H9 (cell line): ENCODE measurements at regions not wholly inside any gene's neighbourhood (a gene's known extent, or its start where the extent isn't known, plus 50 kb on each side); places are given as distances from the start of the nearest gene placed in this dataset.

Experiments used
- DNase-seq: peaks from one replicate; pipeline ENCODE4 v3.0.0-alpha.2; 2017
- H2AFZ ChIP-seq: one replicate; pipeline ENCODE4 v1.6.1; 2013; ENCODE audit warnings: mild to moderate bottlenecking, low read length, control low read depth, moderate library complexity
- H2AK5ac ChIP-seq: 2 replicates; pipeline ENCODE4 v1.6.1; 2013; ENCODE audit warnings: low read length, control low read depth, mixed read lengths; ENCODE audit not compliant: insufficient read length
- H2BK120ac ChIP-seq: one replicate; pipeline ENCODE4 v1.6.1; 2013; ENCODE audit warnings: low read depth, mild to moderate bottlenecking, low read length, control low read depth, inconsistent platforms; ENCODE audit not compliant: poor library complexity, severe bottlenecking
- H2BK12ac ChIP-seq: 2 replicates; pipeline ENCODE4 v1.6.1; 2013; ENCODE audit warnings: low read length, control low read depth, mixed read lengths, low read depth; ENCODE audit not compliant: insufficient read length
- H2BK15ac ChIP-seq: 2 replicates; pipeline ENCODE4 v1.6.1; 2013; ENCODE audit warnings: low read depth, low read length, control low read depth
- H2BK20ac ChIP-seq: one replicate; pipeline ENCODE4 v1.6.1; 2013; ENCODE audit warnings: low read depth, mild to moderate bottlenecking, low read length, control low read depth, inconsistent platforms; ENCODE audit not compliant: poor library complexity, severe bottlenecking
- H2BK5ac ChIP-seq: 2 replicates; pipeline ENCODE4 v1.6.1; 2013; ENCODE audit warnings: low read length, control low read depth, mixed read lengths; ENCODE audit not compliant: insufficient read length
- H3K14ac ChIP-seq: 2 replicates; pipeline ENCODE4 v1.6.1; 2013; ENCODE audit warnings: low read length, control low read depth; ENCODE audit not compliant: insufficient read depth
- H3K18ac ChIP-seq: 2 replicates; pipeline ENCODE4 v1.6.1; 2013; ENCODE audit warnings: low read depth, mild to moderate bottlenecking, mixed read lengths, low read length, control low read depth; ENCODE audit not compliant: insufficient read length
- H3K23ac ChIP-seq: 2 replicates; pipeline ENCODE4 v1.6.1; 2013; ENCODE audit warnings: low read length, control low read depth, mixed read lengths, low read depth; ENCODE audit not compliant: insufficient read length
- H3K23me2 ChIP-seq: 2 replicates; pipeline ENCODE4 v1.6.1; 2013; ENCODE audit warnings: low read depth, mild to moderate bottlenecking, mixed read lengths, low read length, control low read depth; ENCODE audit not compliant: insufficient read length, poor library complexity, severe bottlenecking
- H3K27ac ChIP-seq: 2 replicates; pipeline ENCODE4 v1.5.1; 2013; ENCODE audit warnings: low read length, control low read depth, mixed read lengths, low read depth; ENCODE audit not compliant: insufficient read length
- H3K27me3 ChIP-seq: 2 replicates; pipeline ENCODE4 v1.6.1; 2013; ENCODE audit warnings: low read length, control low read depth, inconsistent platforms; ENCODE audit not compliant: insufficient read depth
- H3K4ac ChIP-seq: 2 replicates; pipeline ENCODE4 v1.6.1; 2013; ENCODE audit warnings: low read depth, mild to moderate bottlenecking, control low read depth, inconsistent platforms, low read length, moderate library complexity
- H3K4me1 ChIP-seq: 2 replicates; pipeline ENCODE4 v1.6.1; 2013; ENCODE audit warnings: low read length, control low read depth, inconsistent platforms; ENCODE audit not compliant: insufficient read depth
- H3K4me2 ChIP-seq: 2 replicates; pipeline ENCODE4 v1.6.1; 2013; ENCODE audit warnings: low read length, control low read depth, mixed read lengths; ENCODE audit not compliant: insufficient read length, insufficient read depth
- H3K56ac ChIP-seq: 2 replicates; pipeline ENCODE4 v1.6.1; 2013; ENCODE audit warnings: low read depth, mild to moderate bottlenecking, mixed read lengths, low read length, control low read depth; ENCODE audit not compliant: insufficient read length
- H3K79me1 ChIP-seq: 2 replicates; pipeline ENCODE4 v1.6.1; 2013; ENCODE audit warnings: low read depth, mild to moderate bottlenecking, moderate library complexity, low read length, control low read depth, inconsistent platforms; ENCODE audit not compliant: insufficient read depth, poor library complexity, severe bottlenecking
- H3K79me2 ChIP-seq: 2 replicates; pipeline ENCODE4 v1.6.1; 2013; ENCODE audit warnings: low read length, control low read depth, inconsistent platforms; ENCODE audit not compliant: insufficient read depth
- H3K9ac ChIP-seq: 2 replicates; pipeline ENCODE4 v1.6.1; 2013; ENCODE audit warnings: low read length, control low read depth, mixed read lengths; ENCODE audit not compliant: insufficient read length; ENCODE audit errors: extremely low read depth
- H3K9me3 ChIP-seq: one replicate; pipeline ENCODE4 v1.6.1; 2013; ENCODE audit warnings: low read depth, low read length, inconsistent platforms; ENCODE audit not compliant: control insufficient read depth
- H3T11ph ChIP-seq: one replicate; pipeline ENCODE4 v1.6.1; 2013; ENCODE audit warnings: mild to moderate bottlenecking, low read length, control low read depth, inconsistent platforms
- H4K20me1 ChIP-seq: one replicate; pipeline ENCODE4 v1.6.1; 2013; ENCODE audit not compliant: control insufficient read depth, insufficient read length, insufficient read depth
- H4K5ac ChIP-seq: 2 replicates; pipeline ENCODE4 v1.6.1; 2013; ENCODE audit warnings: low read depth, mild to moderate bottlenecking, mixed read lengths, low read length, control low read depth; ENCODE audit not compliant: insufficient read length
- H4K8ac ChIP-seq: replicated peaks from 2 replicates; pipeline ENCODE4 v1.6.1; 2013; ENCODE audit warnings: low read length, control low read depth, mixed read lengths, low read depth; ENCODE audit not compliant: insufficient read length
- H4K91ac ChIP-seq: 2 replicates; pipeline ENCODE4 v1.6.1; 2013; ENCODE audit warnings: low read depth, mild to moderate bottlenecking, moderate library complexity, mixed read lengths, low read length, control low read depth; ENCODE audit not compliant: insufficient read length
- H3K27ac Mint-ChIP-seq, 3 experiments: 2 replicates in 2 of 3; 3 replicates in 1 of 3; pipeline ENCODE4 v1.8.0; 2020 to 2021; ENCODE audit warnings: mixed read lengths in 3 of 3, mild to moderate bottlenecking in 1 of 3, moderate library complexity in 1 of 3
- H3K27me3 Mint-ChIP-seq: 2 replicates; pipeline ENCODE4 v1.8.0; 2021; ENCODE audit warnings: low read depth, mild to moderate bottlenecking, moderate library complexity, mixed read lengths
- H3K36me3 Mint-ChIP-seq, 3 experiments: 2 replicates in 2 of 3; 3 replicates in 1 of 3; pipeline ENCODE4 v1.8.0; 2020 to 2021; ENCODE audit warnings: low read depth in 3 of 3, mixed read lengths in 3 of 3; ENCODE audit not compliant: insufficient read depth in 1 of 3
- H3K4me1 Mint-ChIP-seq, 2 experiments: 2 replicates each; pipeline ENCODE4 v1.8.0; 2020; ENCODE audit warnings: mixed read lengths in 2 of 2
- H3K4me3 Mint-ChIP-seq, 2 experiments: 2 replicates in 1 of 2; 3 replicates in 1 of 2; pipeline ENCODE4 v1.8.0; 2020 to 2021; ENCODE audit warnings: mild to moderate bottlenecking in 2 of 2, mixed read lengths in 2 of 2, moderate library complexity in 1 of 2
- H3K9me3 Mint-ChIP-seq, 2 experiments: 2 replicates in 1 of 2; 3 replicates in 1 of 2; pipeline ENCODE4 v1.8.0; 2020; ENCODE audit warnings: mild to moderate bottlenecking in 2 of 2, mixed read lengths in 2 of 2, moderate library complexity in 1 of 2
- WGBS: extraction: QIAGEN DNeasy Blood & Tissue Kit; methylation state at CpG from one replicate; pipeline ENCODE4 v1.1.7; 2013; ENCODE audit warnings: missing lambda C conversion rate, low lambda C conversion rate, mixed read lengths; ENCODE audit not compliant: insufficient read length; ENCODE audit errors: extremely low coverage; 5-methylcytosine and 5-hydroxymethylcytosine counted together
- TF ChIP-seq, protein P1 (sequence below): fragments of 200-600 bp; sonication (generic); conservative IDR thresholded peaks from 3 replicates; pipeline ENCODE4 v1.8.0; 2021; ENCODE audit warnings: antibody characterized with exemption, mild to moderate bottlenecking

DNA sequence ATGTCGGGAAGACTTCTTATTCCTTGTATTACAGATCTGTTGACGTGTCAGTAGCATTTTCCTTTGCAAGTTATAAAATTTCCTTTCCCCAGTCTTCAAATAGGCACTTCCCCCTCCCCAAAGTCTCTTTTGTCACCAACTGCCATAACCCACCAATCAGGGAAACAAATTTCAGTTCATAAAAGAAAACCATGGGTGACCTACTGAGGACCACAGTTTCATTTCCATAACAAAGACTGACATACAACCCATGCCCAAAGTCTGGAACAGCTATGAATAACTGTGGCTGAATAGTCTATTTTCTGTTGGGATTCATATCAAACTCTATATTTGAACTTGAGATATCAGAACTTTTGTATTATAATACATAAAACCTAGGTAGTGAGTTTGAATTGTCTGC, 307.8 kb downstream of the KBTBD8 start:
- Histone ChIP-seq H2BK5ac (no peak overlapping the region), H3K23ac (no peak overlapping the region), H4K8ac (no peak overlapping the region), H3K9ac (no peak overlapping the region), H3K27me3 (no peaks in the 10 kb centered on the region), H2BK15ac (no peak overlapping the region), H3K4ac (no peak overlapping the region), H3K27ac (no peak overlapping the region), H4K5ac (no peak overlapping the region), H3K4me1 (no peaks in the 10 kb centered on the region), H3K56ac (no peak overlapping the region), H3K79me2 (no peaks in the 10 kb centered on the region), H2BK20ac (no peak overlapping the region), H3K79me1 (no peaks in the 10 kb centered on the region), H3K18ac (no peak overlapping the region), H2BK120ac (no peak overlapping the region), H2AK5ac (no peak overlapping the region), H4K20me1 (no peaks in the 10 kb centered on the region), H3K23me2 (no peaks in the 10 kb centered on the region), H3K9me3 (no peaks in the 10 kb centered on the region), H3K14ac (no peak overlapping the region), H3K4me2 (no peak overlapping the region), H3T11ph (no peak overlapping the region), H2BK12ac (no peak overlapping the region), H4K91ac (no peak overlapping the region), H2AFZ (no peak overlapping the region)
- DNase-seq, result no peak
- TF ChIP-seq, protein P1, sequence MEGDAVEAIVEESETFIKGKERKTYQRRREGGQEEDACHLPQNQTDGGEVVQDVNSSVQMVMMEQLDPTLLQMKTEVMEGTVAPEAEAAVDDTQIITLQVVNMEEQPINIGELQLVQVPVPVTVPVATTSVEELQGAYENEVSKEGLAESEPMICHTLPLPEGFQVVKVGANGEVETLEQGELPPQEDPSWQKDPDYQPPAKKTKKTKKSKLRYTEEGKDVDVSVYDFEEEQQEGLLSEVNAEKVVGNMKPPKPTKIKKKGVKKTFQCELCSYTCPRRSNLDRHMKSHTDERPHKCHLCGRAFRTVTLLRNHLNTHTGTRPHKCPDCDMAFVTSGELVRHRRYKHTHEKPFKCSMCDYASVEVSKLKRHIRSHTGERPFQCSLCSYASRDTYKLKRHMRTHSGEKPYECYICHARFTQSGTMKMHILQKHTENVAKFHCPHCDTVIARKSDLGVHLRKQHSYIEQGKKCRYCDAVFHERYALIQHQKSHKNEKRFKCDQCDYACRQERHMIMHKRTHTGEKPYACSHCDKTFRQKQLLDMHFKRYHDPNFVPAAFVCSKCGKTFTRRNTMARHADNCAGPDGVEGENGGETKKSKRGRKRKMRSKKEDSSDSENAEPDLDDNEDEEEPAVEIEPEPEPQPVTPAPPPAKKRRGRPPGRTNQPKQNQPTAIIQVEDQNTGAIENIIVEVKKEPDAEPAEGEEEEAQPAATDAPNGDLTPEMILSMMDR, result no peak
- Mint-ChIP-seq H3K4me1 (peaks cover 18 to 22% of the 10 kb centered on the region in 2 experiments), H3K27ac (no peak overlapping the region; a peak in 1 of 7 replicates), H3K9me3 (no peaks in the 10 kb centered on the region), H3K36me3 (no peaks in the 10 kb centered on the region), H3K4me3 (no peak overlapping the region), H3K27me3 (no peaks in the 10 kb centered on the region)
- WGBS, result no CpG with 5 or more reads among the region's 2 CpGs
